Vagina (tissue), 2 donors: ENCODE measurements at regions not wholly inside any gene's neighbourhood (a gene's known extent, or its start where the extent isn't known, plus 50 kb on each side); places are given as distances from the start of the nearest gene placed in this dataset.

ENCODE experiments used
- DNase-seq, 2 donors: peaks; one replicate each; pipeline ENCODE4 v3.0.0-alpha.2; 2017; ENCODE audit errors: extremely low spot score in 2 of 2
- H3K27ac ChIP-seq: fragments of 200-600 bp; sonication (generic); one replicate; pipeline ENCODE4 v1.5.1; 2019
- H3K27me3 ChIP-seq: fragments of 200-600 bp; sonication (generic); one replicate; pipeline ENCODE4 v1.5.1; 2019
- H3K36me3 ChIP-seq, 2 donors: fragments of 200-600 bp; sonication (generic); one replicate each; pipeline ENCODE4 v1.5.1; 2017 to 2019
- H3K4me1 ChIP-seq: fragments of 200-600 bp; sonication (generic); one replicate; pipeline ENCODE4 v1.5.1; 2019
- H3K4me3 ChIP-seq, 2 donors: fragments of 200-600 bp; sonication (generic); 1 replicate in 1 of 2; 2 replicates in 1 of 2; pipeline ENCODE4 v1.5.1; 2016 to 2019
- H3K9me3 ChIP-seq: fragments of 200-600 bp; sonication (generic); one replicate; pipeline ENCODE4 v1.5.1; 2019
- CTCF ChIP-seq, 3 experiments: fragments of 450-650 bp in 2 of 3; fragments of 200-600 bp in 1 of 3; sonication (generic) in 1 of 3; IDR thresholded peaks; one replicate each; pipeline ENCODE4 v1.5.1; 2017 to 2019; ENCODE audit warnings: antibody characterized with exemption in 3 of 3, mild to moderate bottlenecking in 2 of 3, moderate library complexity in 2 of 3
- POLR2A ChIP-seq, 2 donors: fragments of 450-650 bp; IDR thresholded peaks; one replicate each; pipeline ENCODE4 v1.6.1; 2017; ENCODE audit warnings: antibody characterized with exemption in 2 of 2, mild to moderate bottlenecking in 2 of 2, moderate library complexity in 2 of 2
- POLR2AphosphoS5 ChIP-seq, 2 donors: sonication (generic); formaldehyde crosslinking; IDR thresholded peaks; one replicate each; pipeline ENCODE4 v1.9.0; 2017; ENCODE audit warnings: antibody characterized with exemption in 2 of 2, mild to moderate bottlenecking in 2 of 2, low read depth in 1 of 2; ENCODE audit not compliant: insufficient read depth in 1 of 2
- intact Hi-C: fragments of 100-400 bp; cut with DNase I; formaldehyde crosslinking; loops from one replicate; pipeline ENCODE4 v1.15.1; 2023

- Histone ChIP-seq H3K4me3 (no peak overlapping the region), H3K27ac (no peak overlapping the region), H3K36me3 (no peaks in the 10 kb centered on the region), H3K4me1 (no peaks in the 10 kb centered on the region), H3K27me3 (no peaks in the 10 kb centered on the region), H3K9me3 (no peaks in the 10 kb centered on the region)
- intact Hi-C loops = loop anchor here (10.0 kb wide), 1 partner anchor 407 kb away; no protein-coding TSS in a partner anchor
- TF ChIP-seq POLR2A (IDR thresholded peaks at IDR 0.05) (no peak), POLR2AphosphoS5 (IDR thresholded peaks at IDR 0.05; ENCODE audit: insufficient read depth in 1 of 2, low read depth in 1 of 2) (no peak), CTCF (IDR thresholded peaks at IDR 0.05) (no peak)
- no peak for DNase-seq
Observed at GRCh38 chr6:167487749-167488664, 163.1 kb downstream of the TTLL2 start.

GRCh38 chr6:167491438-167492099 lies 166.7 kb downstream of the TTLL2 start:
- Histone ChIP-seq H3K36me3 (no peaks in the 10 kb centered on the region), H3K27ac (no peak overlapping the region), H3K4me3 (no peak overlapping the region), H3K9me3 (no peaks in the 10 kb centered on the region), H3K27me3 (no peaks in the 10 kb centered on the region), H3K4me1 (no peaks in the 10 kb centered on the region)
- TF ChIP-seq CTCF (IDR thresholded peaks at IDR 0.05) (no peak), POLR2AphosphoS5 (IDR thresholded peaks at IDR 0.05; ENCODE audit: insufficient read depth in 1 of 2, low read depth in 1 of 2) (no peak), POLR2A (IDR thresholded peaks at IDR 0.05) (no peak)
- intact Hi-C loops = no loop called here
- no peak for DNase-seq

GRCh38 chr6:167492100-167492449 lies 167.2 kb downstream of the TTLL2 start:
- Histone ChIP-seq H3K36me3 (no peaks in the 10 kb centered on the region), H3K27me3 (no peaks in the 10 kb centered on the region), H3K27ac (no peak overlapping the region), H3K4me1 (no peaks in the 10 kb centered on the region), H3K9me3 (no peaks in the 10 kb centered on the region), H3K4me3 (no peak overlapping the region)
- intact Hi-C loops = no loop called here
- no peak for TF ChIP-seq CTCF (IDR thresholded peaks at IDR 0.05)
- TF ChIP-seq POLR2AphosphoS5 (IDR thresholded peaks at IDR 0.05; ENCODE audit: insufficient read depth in 1 of 2, low read depth in 1 of 2) = peak in 1 of 2 donors; percentile 53
- no peak for DNase-seq

- H3K27ac ChIP-seq = no peak overlapping the region
- H3K4me1 ChIP-seq = no peaks in the 10 kb centered on the region
- no peaks in the 10 kb centered on the region for H3K36me3 ChIP-seq
- no peaks in the 10 kb centered on the region for H3K27me3 ChIP-seq
- intact Hi-C loops = no loop called here
- H3K9me3 ChIP-seq = no peaks in the 10 kb centered on the region
- no peak overlapping the region for H3K4me3 ChIP-seq
- TF ChIP-seq CTCF (IDR thresholded peaks at IDR 0.05) = no peak
- TF ChIP-seq POLR2AphosphoS5 (IDR thresholded peaks at IDR 0.05; ENCODE audit: insufficient read depth in 1 of 2, low read depth in 1 of 2) = no peak
- TF ChIP-seq POLR2A (IDR thresholded peaks at IDR 0.05) = no peak
- no peak for DNase-seq
Observed at GRCh38 chr6:167493310-167493709, 168.4 kb downstream of the TTLL2 start.
